ENCODE measurements at regions not wholly inside any gene's neighbourhood (a gene's known extent, or its start where the extent isn't known, plus 50 kb on each side); places are given as distances from the start of the nearest gene placed in this dataset.
"Not testable (repeated sequence)": the region's sequence is repeated elsewhere in the genome, so short reads cannot be mapped to it uniquely, and the experiment has no call there.

GRCh38 chr2:34179511-34179910, 580.4 kb upstream of the FAM98A start:
- no peak for DNase-seq (ENCODE audit: low read depth)

DNA sequence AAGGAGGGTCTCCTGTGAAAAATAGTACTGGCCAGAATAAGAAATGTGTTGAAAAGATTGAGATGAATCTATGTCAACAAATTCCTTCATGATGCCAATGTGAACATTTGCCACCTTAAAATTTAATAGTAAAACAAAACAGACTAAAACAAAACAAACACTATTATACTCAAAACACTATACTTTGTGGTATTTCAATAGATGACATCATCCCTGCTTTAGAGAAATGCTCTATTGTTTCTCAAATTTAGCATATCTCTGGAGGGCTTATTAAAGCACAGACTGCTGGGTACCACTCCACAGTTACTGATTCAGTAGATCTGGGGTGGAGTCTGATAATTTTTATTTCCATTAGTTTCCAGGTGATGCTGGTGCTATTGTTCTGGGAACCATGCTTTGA, 579.4 kb upstream of the FAM98A start:
- DNase-seq (ENCODE audit: low read depth): no peak

- DNase-seq (ENCODE audit: low read depth): no peak
Observed at GRCh38 chr2:34176693-34177092, 577.6 kb upstream of the FAM98A start.

- no peak for DNase-seq (ENCODE audit: low read depth)
Observed at GRCh38 chr2:34174506-34174905, 575.4 kb upstream of the FAM98A start.

DNA sequence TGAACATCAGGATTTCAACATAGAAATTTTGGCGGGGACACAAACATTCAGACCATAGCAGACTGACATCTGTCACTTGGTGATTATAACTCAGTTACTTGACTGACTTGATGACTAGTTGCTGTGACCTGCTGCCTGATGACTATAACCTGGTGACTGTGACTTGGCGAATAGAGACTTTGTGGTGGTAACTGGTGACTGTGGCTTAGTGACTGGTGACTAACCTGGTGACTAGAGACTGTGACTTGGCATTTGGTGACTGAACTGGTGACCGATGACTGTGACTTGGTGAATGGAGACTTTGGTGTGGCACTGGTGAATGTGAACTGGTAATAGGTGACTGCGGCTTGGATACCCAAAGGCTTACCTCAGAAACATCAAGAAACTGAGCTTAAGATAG, 563.1 kb upstream of the FAM98A start:
- DNase-seq (ENCODE audit: low read depth): no peak

DNA sequence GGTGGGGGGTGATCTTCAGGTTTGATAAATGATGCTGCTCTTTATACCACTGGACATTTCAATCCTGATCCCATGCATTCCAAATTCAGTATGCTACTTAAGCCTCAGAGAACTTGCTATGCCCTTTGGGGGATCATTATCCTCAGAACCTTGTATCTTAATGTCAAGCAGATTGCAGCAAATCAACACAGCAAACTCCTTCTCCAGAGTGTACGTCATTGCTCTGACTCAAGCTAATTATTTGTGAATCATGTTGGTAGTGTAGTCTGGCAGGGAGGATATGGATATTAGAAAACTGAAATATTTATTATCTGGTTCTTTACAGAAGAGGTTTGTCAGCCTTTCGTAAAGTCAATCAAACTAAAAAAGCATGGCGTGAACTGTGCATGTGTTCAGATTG, 562.5 kb upstream of the FAM98A start:
- DNase-seq (ENCODE audit: low read depth): no peak

DNA sequence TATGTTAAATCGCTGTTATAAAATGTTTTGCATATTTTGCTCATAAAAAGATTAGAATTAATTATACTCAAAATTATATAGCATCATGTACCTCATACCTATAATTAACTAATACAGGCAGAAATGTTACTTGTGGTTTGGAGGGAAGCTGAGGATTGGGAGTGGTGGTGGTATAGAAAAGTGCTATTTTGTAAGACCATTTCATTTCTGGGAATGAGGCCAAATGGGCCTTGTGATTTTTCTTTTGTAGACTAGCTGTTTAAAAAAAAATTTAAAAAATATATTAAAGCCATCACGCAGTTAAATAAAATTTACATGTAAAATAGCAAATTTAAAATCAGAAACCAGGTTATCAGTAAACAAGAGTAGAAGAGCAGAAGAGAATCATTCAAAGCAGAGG, 560.8 kb upstream of the FAM98A start:
- no peak for DNase-seq (ENCODE audit: low read depth)

GRCh38 chr2:34153484-34153883, 554.4 kb upstream of the FAM98A start:
- no peak for DNase-seq (ENCODE audit: low read depth)

GRCh38 chr2:34147780-34148179, 548.7 kb upstream of the FAM98A start:
- no peak for DNase-seq (ENCODE audit: low read depth)

DNA sequence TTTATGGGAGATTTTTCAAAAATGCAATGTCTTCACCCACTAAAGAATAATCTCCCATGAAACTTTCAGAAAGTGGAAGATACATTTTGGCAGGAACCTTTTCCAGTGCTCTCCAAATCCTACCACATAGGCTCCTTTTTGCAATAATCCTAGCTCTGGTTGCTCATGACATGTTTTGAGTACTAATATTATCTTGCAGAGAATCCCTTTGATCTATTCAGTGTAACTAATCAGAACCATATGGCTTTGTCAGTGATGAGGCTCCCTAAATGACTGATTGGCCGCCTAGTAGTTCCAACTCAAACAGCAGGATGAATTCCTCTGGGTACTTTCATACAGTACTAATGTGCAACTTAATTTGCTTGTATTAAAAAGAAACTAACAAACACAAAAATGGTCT, 544.0 kb upstream of the FAM98A start:
- no peak for DNase-seq (ENCODE audit: low read depth)

DNA sequence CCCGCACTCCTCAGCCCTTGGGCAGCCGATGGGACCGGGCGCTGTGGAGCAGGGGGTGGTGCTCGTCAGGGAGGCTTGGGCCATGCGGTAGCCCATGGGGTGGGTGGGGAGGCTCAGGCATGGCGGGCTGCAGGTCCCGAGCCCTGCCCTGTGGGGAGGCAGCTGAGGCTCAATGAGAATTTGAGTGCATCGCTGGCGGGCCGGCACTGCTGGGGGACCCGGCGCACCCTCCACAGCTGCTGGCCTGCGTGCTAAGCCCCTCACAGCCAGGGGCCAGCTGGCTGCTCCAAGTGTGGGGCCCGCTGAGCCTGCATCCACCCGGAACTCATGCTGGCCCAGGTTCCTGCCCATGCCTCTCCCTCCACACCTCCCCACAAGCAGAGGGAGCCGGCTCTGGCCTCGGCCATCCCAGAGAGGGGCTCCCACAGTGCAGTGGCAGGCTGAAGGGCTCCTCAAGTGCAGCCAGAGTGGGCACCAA, 543.5 kb upstream of the FAM98A start:
- DNase-seq (ENCODE audit: low read depth): not testable (repeated sequence)

- DNase-seq (ENCODE audit: low read depth): not testable (repeated sequence)
Observed at GRCh38 chr2:34133065-34133464, 534.0 kb upstream of the FAM98A start.

DNA sequence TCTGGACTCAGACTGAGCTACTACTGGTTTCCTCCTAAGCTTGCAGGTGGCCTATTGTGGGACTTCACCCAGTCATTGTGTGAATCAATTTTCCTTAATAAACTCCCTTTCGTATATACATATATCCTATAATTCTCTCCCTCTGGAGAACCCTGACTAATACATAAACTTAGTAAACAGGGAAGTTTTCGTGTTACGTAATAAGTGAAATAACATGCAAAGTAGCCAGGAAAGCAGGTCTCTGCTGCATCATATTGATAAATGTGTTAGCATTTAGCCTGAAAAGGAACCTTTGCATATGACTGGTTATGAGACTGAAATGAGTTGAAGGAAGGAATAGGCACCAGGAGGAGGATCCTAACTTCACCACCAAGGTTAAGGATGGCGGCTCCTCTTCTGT, 527.2 kb upstream of the FAM98A start:
- DNase-seq (ENCODE audit: low read depth): no peak

DNA sequence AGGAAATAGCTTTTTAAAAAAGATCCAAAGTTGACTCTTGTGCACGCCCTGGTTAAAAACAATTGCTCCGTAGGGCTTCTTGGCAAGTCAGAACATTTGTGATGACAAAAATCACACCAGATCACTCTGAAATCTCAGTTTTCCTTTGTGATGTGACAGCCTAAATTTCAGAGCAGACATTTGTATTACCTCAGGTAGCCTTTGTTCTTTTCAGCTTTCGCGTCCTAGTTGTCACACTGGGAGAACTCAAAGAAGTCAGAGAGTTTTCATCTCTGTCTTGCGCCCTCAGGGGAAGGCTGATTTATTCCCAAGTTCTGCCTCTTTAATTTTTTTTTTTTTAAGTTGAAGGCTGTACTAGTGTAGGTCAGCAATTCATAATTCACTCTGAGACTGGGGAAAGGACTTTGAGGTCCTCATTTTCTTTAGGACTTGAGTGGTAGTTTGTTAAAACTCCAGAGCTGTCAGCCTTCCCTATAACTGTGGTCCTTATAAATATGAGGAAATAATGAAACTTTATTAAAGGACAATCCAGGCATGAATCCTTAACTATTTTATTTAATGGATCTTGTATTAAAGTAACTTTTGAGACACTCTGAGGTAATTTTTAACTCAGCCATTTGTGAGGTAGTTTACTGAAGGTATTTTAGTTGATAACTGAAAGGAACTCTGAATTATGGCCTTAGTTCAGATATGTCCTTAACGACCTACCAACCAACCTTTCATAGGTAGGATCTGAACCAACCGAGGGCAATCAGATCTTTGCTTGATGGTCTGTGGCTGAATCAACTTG, 525.1 kb upstream of the FAM98A start:
- no peak for DNase-seq (ENCODE audit: low read depth)

DNA sequence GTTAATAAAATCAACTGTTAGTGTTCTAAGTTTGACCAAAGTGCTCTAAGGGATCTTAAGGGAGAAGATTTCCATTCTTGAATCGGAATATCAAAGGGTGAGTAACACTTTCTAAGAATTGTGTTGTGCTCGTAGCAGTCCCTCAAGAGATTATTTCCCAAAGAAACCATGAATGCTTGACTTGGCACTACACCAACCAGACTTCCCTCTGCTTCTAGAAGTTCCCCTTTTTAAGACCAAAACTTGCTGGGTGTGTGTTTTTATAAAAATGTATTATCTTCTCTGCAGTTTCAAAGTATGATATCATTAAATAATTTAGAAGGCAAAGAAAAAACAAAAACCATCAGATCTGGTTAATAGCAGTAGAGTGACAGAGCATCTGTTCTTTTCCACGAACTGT, 522.0 kb upstream of the FAM98A start:
- no peak for DNase-seq (ENCODE audit: low read depth)

GRCh38 chr2:34115076-34115475, 516.0 kb upstream of the FAM98A start:
- no peak for DNase-seq (ENCODE audit: low read depth)

- DNase-seq (ENCODE audit: low read depth): no peak
Observed at GRCh38 chr2:34112161-34112560, 513.1 kb upstream of the FAM98A start.

DNA sequence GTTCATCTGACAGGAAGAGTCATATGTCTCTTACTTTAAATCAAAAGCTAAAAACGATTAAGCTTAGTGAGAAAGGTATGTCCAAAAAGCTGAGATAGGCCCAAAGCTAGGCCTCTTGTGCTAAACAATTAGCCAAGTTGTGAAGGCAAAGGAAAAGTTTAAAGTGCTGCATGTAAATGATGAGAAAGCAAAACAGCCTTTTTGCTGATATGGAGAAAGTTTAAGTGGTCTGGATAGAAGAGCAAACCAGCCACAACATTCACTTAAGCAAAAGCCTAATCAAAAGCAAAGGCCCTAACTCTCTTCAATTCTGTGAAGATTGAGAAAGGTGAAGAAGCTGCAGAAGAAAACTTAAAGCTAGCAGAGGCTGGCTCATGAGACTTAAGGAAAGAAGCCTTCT, 511.3 kb upstream of the FAM98A start:
- no peak for DNase-seq (ENCODE audit: low read depth)

GRCh38 chr2:34107811-34108210, 508.7 kb upstream of the FAM98A start:
- no peak for DNase-seq (ENCODE audit: low read depth)

GRCh38 chr2:34105006-34105767, 506.1 kb upstream of the FAM98A start:
- DNase-seq (ENCODE audit: low read depth): no peak

DNA sequence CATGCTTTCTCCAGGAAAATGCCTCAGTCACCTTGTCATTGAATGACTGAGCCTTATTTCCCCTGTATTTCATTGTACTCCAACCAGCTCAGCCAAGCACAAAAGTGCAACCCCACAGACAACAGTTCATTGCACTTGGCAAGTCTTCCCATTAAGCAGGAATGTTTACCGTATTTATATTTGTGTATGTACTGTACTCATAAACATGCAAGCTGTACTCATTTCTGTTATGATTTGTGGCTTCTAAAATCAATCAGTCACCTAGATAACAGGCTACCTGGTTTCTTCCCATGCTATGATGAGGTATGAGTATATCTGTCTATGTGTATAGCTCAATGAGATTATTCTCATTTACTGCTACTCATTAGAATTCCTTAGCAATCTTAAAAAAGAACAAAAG, 505.5 kb upstream of the FAM98A start:
- no peak for DNase-seq (ENCODE audit: low read depth)

GRCh38 chr2:34103437-34103836, 504.3 kb upstream of the FAM98A start:
- DNase-seq (ENCODE audit: low read depth): no peak

GRCh38 chr2:34102339-34102738, 503.2 kb upstream of the FAM98A start:
- DNase-seq (ENCODE audit: low read depth): no peak

- DNase-seq (ENCODE audit: low read depth): no peak
Observed at GRCh38 chr2:34099377-34099776, 500.3 kb upstream of the FAM98A start.
